Kasumi-1 (cell line): ENCODE measurements at regions not wholly inside any gene's neighbourhood (a gene's known extent, or its start where the extent isn't known, plus 50 kb on each side); places are given as distances from the start of the nearest gene placed in this dataset.

Experiments
- DNase-seq, 2 experiments: peaks; one replicate each; lab custom pipeline; 2025; lab: John Stamatoyannopoulos, UW

- DNase-seq = no peak
Observed at GRCh38 chr17:68184816-68185436, 62.9 kb upstream of the AMZ2 start.

GRCh38 chr17:68185820-68186219 is 62.0 kb upstream of the AMZ2 start:
- DNase-seq = no peak

GRCh38 chr17:68190495-68190894 is 57.3 kb upstream of the AMZ2 start:
- DNase-seq = no peak

- DNase-seq = no peak
Observed at GRCh38 chr17:68195667-68196393, 52.0 kb upstream of the AMZ2 start.

- DNase-seq = no peak
Observed at GRCh38 chr17:68196394-68197090, 51.3 kb upstream of the AMZ2 start.

- no peak for DNase-seq
Observed at GRCh38 chr17:68197091-68197996, 50.5 kb upstream of the AMZ2 start.

GRCh38 chr17:68197997-68198930 is 49.6 kb upstream of the AMZ2 start:
- DNase-seq = no peak
